ENCODE measurements at regions not wholly inside any gene's neighbourhood (a gene's known extent, or its start where the extent isn't known, plus 50 kb on each side); places are given as distances from the start of the nearest gene placed in this dataset.

GRCh38 chr10:123492016-123492415 lies 174.1 kb upstream of the GPR26 start:
- DNase-seq (ENCODE audit: low read depth in 1 of 2, low spot score in 1 of 2) = no peak
- no peak for TF ChIP-seq POLR2AphosphoS5 (IDR thresholded peaks at IDR 0.05; ENCODE audit: low read depth)
- no peak for TF ChIP-seq CTCF (IDR thresholded peaks at IDR 0.05; ENCODE audit: insufficient read depth, low read length)
- no peak for TF ChIP-seq REST (IDR thresholded peaks at IDR 0.05; ENCODE audit: insufficient replicate concordance, low read depth)
- TF ChIP-seq GABPA (IDR thresholded peaks at IDR 0.05; ENCODE audit: low read depth) = no peak
- no peak for TF ChIP-seq SPI1 (IDR thresholded peaks at IDR 0.05; ENCODE audit: borderline replicate concordance, low read depth)
- no peak overlapping the region for H3K4me3 ChIP-seq (replicated peaks; ENCODE audit: insufficient read depth, low read length)

GRCh38 chr10:123494301-123494808 lies 171.8 kb upstream of the GPR26 start:
- H3K4me3 ChIP-seq (replicated peaks; ENCODE audit: insufficient read depth, low read length) = no peak overlapping the region
- TF ChIP-seq POLR2AphosphoS5 (IDR thresholded peaks at IDR 0.05; ENCODE audit: low read depth) (no peak), REST (IDR thresholded peaks at IDR 0.05; ENCODE audit: insufficient replicate concordance, low read depth) (no peak), GABPA (IDR thresholded peaks at IDR 0.05; ENCODE audit: low read depth) (no peak)

More at GRCh38 chr10:123492016-123492415, 174.1 kb upstream of the GPR26 start:
- H3K27ac ChIP-seq (replicated peaks) = no peak overlapping the region
- H3K27me3 ChIP-seq (ENCODE audit: insufficient read depth, poor library complexity, severe bottlenecking) = no peaks in the 10 kb centered on the region

GRCh38 chr10:123496375-123496774 lies 169.8 kb upstream of the GPR26 start:
- H3K4me3 ChIP-seq (replicated peaks; ENCODE audit: insufficient read depth, low read length) = no peak overlapping the region
- no peaks in the 10 kb centered on the region for H3K27me3 ChIP-seq (ENCODE audit: insufficient read depth, poor library complexity, severe bottlenecking)
- no peak for DNase-seq (ENCODE audit: low read depth in 1 of 2, low spot score in 1 of 2)
- H3K27ac ChIP-seq (replicated peaks) = no peak overlapping the region
- TF ChIP-seq CTCF (IDR thresholded peaks at IDR 0.05; ENCODE audit: insufficient read depth, low read length) = no peak
- no peak for TF ChIP-seq GABPA (IDR thresholded peaks at IDR 0.05; ENCODE audit: low read depth)
- TF ChIP-seq SPI1 (IDR thresholded peaks at IDR 0.05; ENCODE audit: borderline replicate concordance, low read depth) = no peak
- no peak for TF ChIP-seq POLR2AphosphoS5 (IDR thresholded peaks at IDR 0.05; ENCODE audit: low read depth)
- TF ChIP-seq REST (IDR thresholded peaks at IDR 0.05; ENCODE audit: insufficient replicate concordance, low read depth) = no peak

More at GRCh38 chr10:123494301-123494808, 171.8 kb upstream of the GPR26 start:
- H3K27ac ChIP-seq (replicated peaks) = no peak overlapping the region
- no peaks in the 10 kb centered on the region for H3K27me3 ChIP-seq (ENCODE audit: insufficient read depth, poor library complexity, severe bottlenecking)
- no peak for DNase-seq (ENCODE audit: low read depth in 1 of 2, low spot score in 1 of 2)
